Kidney epithelial cell (primary cell): ENCODE measurements at regions not wholly inside any gene's neighbourhood (a gene's known extent, or its start where the extent isn't known, plus 50 kb on each side); places are given as distances from the start of the nearest gene placed in this dataset.

Source experiments
- DNase-seq: peaks from one replicate; pipeline ENCODE4 v3.0.0-alpha.2; 2010; ENCODE audit warnings: low read depth
- H3K27me3 ChIP-seq: 2 replicates; pipeline ENCODE4 v1.6.0; 2011; ENCODE audit warnings: low read length; ENCODE audit not compliant: control insufficient read depth, insufficient read depth
- H3K36me3 ChIP-seq: 2 replicates; pipeline ENCODE4 v1.5.1; 2011; ENCODE audit warnings: low read length; ENCODE audit not compliant: control insufficient read depth, insufficient read depth
- H3K4me3 ChIP-seq: 2 replicates; pipeline ENCODE4 v1.5.1; 2011; ENCODE audit warnings: low read depth, mild to moderate bottlenecking, control low read depth, low read length
- TF ChIP-seq, protein P1 (sequence below): IDR thresholded peaks from 2 replicates; pipeline ENCODE4 v1.5.1; 2011; ENCODE audit warnings: mild to moderate bottlenecking, moderate library complexity, low read length, control low read depth, inconsistent platforms; ENCODE audit not compliant: insufficient read depth, poor library complexity, severe bottlenecking

DNA sequence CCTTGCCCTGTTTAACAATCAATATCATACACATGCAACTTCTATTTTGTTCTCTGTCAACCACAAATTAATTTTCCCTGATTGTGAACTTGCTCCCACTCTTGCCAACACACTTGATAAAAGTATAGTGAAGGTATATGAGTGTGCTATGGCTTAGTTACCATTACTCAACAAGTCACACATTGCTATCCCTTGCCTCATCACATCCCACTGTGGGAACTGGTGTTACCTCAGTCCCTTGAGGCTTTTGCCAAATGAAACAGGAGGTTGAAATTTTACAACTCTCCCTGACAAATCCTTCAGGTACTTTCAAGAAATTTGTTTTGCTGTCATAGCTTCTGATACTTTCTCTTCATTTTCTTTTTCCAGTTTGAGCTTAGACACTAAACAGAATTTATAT, 472.5 kb upstream of the SEMA3D start:
- TF ChIP-seq, protein P1, sequence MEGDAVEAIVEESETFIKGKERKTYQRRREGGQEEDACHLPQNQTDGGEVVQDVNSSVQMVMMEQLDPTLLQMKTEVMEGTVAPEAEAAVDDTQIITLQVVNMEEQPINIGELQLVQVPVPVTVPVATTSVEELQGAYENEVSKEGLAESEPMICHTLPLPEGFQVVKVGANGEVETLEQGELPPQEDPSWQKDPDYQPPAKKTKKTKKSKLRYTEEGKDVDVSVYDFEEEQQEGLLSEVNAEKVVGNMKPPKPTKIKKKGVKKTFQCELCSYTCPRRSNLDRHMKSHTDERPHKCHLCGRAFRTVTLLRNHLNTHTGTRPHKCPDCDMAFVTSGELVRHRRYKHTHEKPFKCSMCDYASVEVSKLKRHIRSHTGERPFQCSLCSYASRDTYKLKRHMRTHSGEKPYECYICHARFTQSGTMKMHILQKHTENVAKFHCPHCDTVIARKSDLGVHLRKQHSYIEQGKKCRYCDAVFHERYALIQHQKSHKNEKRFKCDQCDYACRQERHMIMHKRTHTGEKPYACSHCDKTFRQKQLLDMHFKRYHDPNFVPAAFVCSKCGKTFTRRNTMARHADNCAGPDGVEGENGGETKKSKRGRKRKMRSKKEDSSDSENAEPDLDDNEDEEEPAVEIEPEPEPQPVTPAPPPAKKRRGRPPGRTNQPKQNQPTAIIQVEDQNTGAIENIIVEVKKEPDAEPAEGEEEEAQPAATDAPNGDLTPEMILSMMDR = no peak
- H3K27me3 ChIP-seq = no peaks in the 10 kb centered on the region
- no peak for DNase-seq
- H3K4me3 ChIP-seq = no peak overlapping the region
- H3K36me3 ChIP-seq = no peaks in the 10 kb centered on the region

DNA sequence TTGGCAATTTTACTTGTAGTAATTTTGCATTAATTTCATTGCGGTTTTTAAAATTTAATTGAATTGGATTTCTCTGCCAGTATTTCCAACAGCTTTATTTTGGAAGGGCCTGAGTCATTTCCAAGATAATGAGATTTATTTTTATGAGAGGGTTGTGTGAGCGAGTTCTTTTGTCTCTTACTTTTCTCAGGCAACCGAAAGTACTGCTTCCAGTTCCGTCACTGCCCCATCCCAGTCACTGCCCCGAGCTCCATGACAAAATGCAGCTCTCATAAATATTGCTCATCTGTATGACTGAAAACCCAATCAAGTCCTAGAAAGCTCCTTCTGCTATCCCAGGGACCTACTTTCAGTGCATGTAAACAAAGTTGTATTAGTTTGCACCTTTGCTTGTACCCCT, 468.4 kb upstream of the SEMA3D start:
- H3K27me3 ChIP-seq = no peaks in the 10 kb centered on the region
- TF ChIP-seq, protein P1 = no peak
- H3K36me3 ChIP-seq = no peaks in the 10 kb centered on the region
- H3K4me3 ChIP-seq = no peak overlapping the region
- no peak for DNase-seq

DNA sequence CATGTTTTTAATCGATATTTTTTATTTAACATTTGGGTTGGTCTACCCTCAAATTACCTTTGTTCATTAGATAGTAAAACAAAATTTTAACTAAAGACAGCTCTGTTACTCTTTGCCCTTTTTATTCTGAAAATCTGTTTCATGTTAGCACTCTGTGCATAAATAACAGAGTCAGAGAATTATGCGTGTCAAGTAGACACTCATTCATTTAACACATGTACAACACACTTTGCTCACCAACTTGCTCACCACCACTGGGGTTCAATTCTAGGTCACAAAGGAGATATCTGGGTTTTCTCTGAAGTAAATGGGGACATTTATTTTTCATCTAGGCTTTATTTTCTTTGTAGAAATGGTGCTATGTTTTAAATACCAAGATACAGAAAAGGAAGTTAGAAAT, 457.4 kb upstream of the SEMA3D start:
- Histone ChIP-seq H3K4me3 (no peak overlapping the region), H3K27me3 (no peaks in the 10 kb centered on the region), H3K36me3 (no peaks in the 10 kb centered on the region)
- TF ChIP-seq, protein P1 = no peak
- no peak for DNase-seq

DNA sequence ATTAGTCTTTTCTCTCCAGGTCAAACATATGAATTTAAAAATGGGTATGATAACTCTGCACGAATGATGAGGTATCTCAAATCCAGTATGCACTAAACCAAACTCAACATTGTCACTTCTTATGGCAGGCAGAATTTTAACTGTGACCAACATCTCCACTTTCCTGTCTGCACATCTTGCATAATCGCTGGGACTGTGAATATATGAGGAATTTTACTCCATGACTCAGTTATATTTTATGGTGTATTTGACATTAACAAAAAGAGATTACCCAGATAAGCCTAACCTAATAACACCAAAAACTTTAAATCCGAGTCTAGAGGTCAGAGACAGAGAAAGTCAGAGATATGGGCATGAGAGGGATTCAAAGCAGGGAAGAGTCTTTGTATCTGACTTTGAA, 454.5 kb upstream of the SEMA3D start:
- no peak for DNase-seq
- Histone ChIP-seq H3K27me3 (no peaks in the 10 kb centered on the region), H3K4me3 (no peak overlapping the region), H3K36me3 (no peaks in the 10 kb centered on the region)
- TF ChIP-seq, protein P1 = no peak

DNA sequence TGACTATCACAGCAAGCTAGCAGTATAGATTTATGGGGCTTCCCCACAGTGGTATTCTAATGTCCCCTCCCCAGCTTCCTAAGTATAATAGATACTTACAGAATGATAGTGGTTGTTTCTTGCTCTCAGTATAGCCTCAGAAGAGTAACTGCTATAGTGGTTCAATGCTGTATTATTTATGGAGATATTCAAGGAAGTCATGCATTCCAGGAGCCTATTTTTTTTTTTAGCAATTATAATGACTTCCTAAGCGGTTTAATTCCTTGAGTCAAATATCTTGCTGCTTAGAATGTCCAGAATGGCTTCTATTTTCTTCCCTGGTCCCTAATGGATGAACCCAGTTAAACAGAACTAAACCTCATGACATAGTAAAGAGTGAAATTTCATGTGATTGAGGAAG, 451.5 kb upstream of the SEMA3D start:
- Histone ChIP-seq H3K36me3 (no peaks in the 10 kb centered on the region), H3K27me3 (no peaks in the 10 kb centered on the region), H3K4me3 (no peak overlapping the region)
- no peak for DNase-seq
- TF ChIP-seq, protein P1 = no peak

DNA sequence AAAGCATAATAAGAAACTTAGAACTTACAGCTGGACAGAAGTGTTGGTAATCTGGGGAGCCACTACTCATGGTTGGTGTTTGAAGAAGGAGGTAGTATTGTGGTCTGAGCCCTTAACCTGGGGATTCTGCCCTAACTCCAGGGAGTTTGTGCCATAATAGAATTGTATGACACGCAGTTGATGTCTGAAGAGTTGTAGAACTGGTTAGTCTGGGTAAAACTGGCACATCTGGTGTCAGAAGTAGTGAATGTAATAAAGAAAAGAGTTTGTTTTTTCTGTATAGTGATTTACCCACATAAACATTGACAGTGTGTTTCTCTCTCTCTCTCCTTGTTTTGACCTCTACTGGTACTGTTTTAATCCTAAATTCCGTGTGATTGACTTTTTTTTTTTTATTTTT, 448.1 kb upstream of the SEMA3D start:
- Histone ChIP-seq H3K27me3 (no peaks in the 10 kb centered on the region), H3K36me3 (no peaks in the 10 kb centered on the region), H3K4me3 (no peak overlapping the region)
- DNase-seq = no peak
- TF ChIP-seq, protein P1 = no peak
